ENCODE measurements at regions not wholly inside any gene's neighbourhood (a gene's known extent, or its start where the extent isn't known, plus 50 kb on each side); places are given as distances from the start of the nearest gene placed in this dataset.

GRCh38 chr9:110041452-110041851 lies 166.5 kb downstream of the C9orf152 start:
- TF ChIP-seq ZBTB38 (CRISPR knock-in tag; IDR thresholded peaks at IDR 0.05) (no peak), CHD4 (IDR thresholded peaks at IDR 0.05; ENCODE audit: borderline replicate concordance, low read length) (no peak), CTCF (CRISPR knock-in tag; IDR thresholded peaks at IDR 0.05) (no peak), ZBTB20 (CRISPR knock-in tag; IDR thresholded peaks at IDR 0.05; ENCODE audit: borderline replicate concordance, low read depth) (no peak), ISX (CRISPR knock-in tag; conservative IDR thresholded peaks at IDR 0.05) (no peak), SOX5 (CRISPR knock-in tag; IDR thresholded peaks at IDR 0.05; ENCODE audit: borderline replicate concordance) (no peak), ZNF883 (CRISPR knock-in tag; IDR thresholded peaks at IDR 0.05; ENCODE audit: not compliant biosample characterization) (no peak), TCF7 (IDR thresholded peaks at IDR 0.05; ENCODE audit: low read depth) (no peak), CBFB (CRISPR knock-in tag; IDR thresholded peaks at IDR 0.05) (no peak), GABPA (IDR thresholded peaks at IDR 0.05; ENCODE audit: low read depth, low read length) (no peak), GABPA (CRISPR knock-in tag; IDR thresholded peaks at IDR 0.05; ENCODE audit: low read depth) (no peak), SNAPC5 (CRISPR knock-in tag; IDR thresholded peaks at IDR 0.05; ENCODE audit: borderline replicate concordance) (no peak), ZNF12 (CRISPR knock-in tag; IDR thresholded peaks at IDR 0.05) (no peak), EP300 (IDR thresholded peaks at IDR 0.05; ENCODE audit: low read depth in 2 of 2, low read length in 2 of 2) (no peak), EP300 (CRISPR knock-in tag; IDR thresholded peaks at IDR 0.05; ENCODE audit: borderline replicate concordance) (no peak)
